Type B pancreatic cell (in vitro differentiated cells): ENCODE measurements at regions not wholly inside any gene's neighbourhood (a gene's known extent, or its start where the extent isn't known, plus 50 kb on each side); places are given as distances from the start of the nearest gene placed in this dataset.

Experiments used
- DNase-seq: peaks from one replicate; pipeline ENCODE4 v3.0.0; 2021; ENCODE audit warnings: mixed read lengths; ENCODE audit not compliant: unreplicated experiment; ENCODE audit errors: extremely low spot score
- H3K27ac Mint-ChIP-seq: 2 replicates; pipeline ENCODE4 v1.8.0; 2021; ENCODE audit warnings: mild to moderate bottlenecking, mixed read lengths
- H3K27me3 Mint-ChIP-seq: 2 replicates; pipeline ENCODE4 v1.8.0; 2021; ENCODE audit warnings: mixed read lengths
- H3K36me3 Mint-ChIP-seq: 2 replicates; pipeline ENCODE4 v1.8.0; 2021; ENCODE audit warnings: mixed read lengths
- H3K4me1 Mint-ChIP-seq: one replicate; pipeline ENCODE4 v1.8.0; 2021; ENCODE audit warnings: mixed read lengths; ENCODE audit not compliant: unreplicated experiment
- H3K4me3 Mint-ChIP-seq: 2 replicates; pipeline ENCODE4 v1.8.0; 2021; ENCODE audit warnings: mild to moderate bottlenecking, mixed read lengths
- H3K9me3 Mint-ChIP-seq: 2 replicates; pipeline ENCODE4 v1.8.0; 2021; ENCODE audit warnings: mixed read lengths
- CTCF ChIP-seq: fragments of 200-600 bp; sonication (generic); conservative IDR thresholded peaks from 2 replicates; pipeline ENCODE4 v1.5.0; 2021; ENCODE audit warnings: antibody characterized with exemption, mild to moderate bottlenecking

- no peak for DNase-seq
- Mint-ChIP-seq H3K9me3 (peaks cover 15% of the 10 kb centered on the region), H3K27me3 (no peaks in the 10 kb centered on the region)
These were observed 60.8 kb upstream of the ZBED5 start for GRCh38 chr11:10918698-10919097.

GRCh38 chr11:10918275-10918674 lies 60.4 kb upstream of the ZBED5 start:
- Mint-ChIP-seq H3K36me3 (no peaks in the 10 kb centered on the region), H3K27ac (no peak overlapping the region), H3K4me1 (no peaks in the 10 kb centered on the region), H3K9me3 (peaks cover 15% of the 10 kb centered on the region), H3K4me3 (no peak overlapping the region), H3K27me3 (no peaks in the 10 kb centered on the region)
- no peak for TF ChIP-seq CTCF
- DNase-seq, result no peak

More at GRCh38 chr11:10918698-10919097, 60.8 kb upstream of the ZBED5 start:
- H3K36me3 Mint-ChIP-seq, result no peaks in the 10 kb centered on the region
- H3K4me1 Mint-ChIP-seq, result peaks cover under 1% of the 10 kb centered on the region
- no peak for TF ChIP-seq CTCF
- H3K27ac Mint-ChIP-seq, result no peak overlapping the region
- no peak overlapping the region for H3K4me3 Mint-ChIP-seq

GRCh38 chr11:10917802-10918201 lies 59.9 kb upstream of the ZBED5 start:
- Mint-ChIP-seq H3K9me3 (peaks cover 15% of the 10 kb centered on the region), H3K36me3 (no peaks in the 10 kb centered on the region), H3K4me1 (no peaks in the 10 kb centered on the region), H3K27ac (no peak overlapping the region), H3K27me3 (no peaks in the 10 kb centered on the region), H3K4me3 (no peak overlapping the region)
- no peak for TF ChIP-seq CTCF
- no peak for DNase-seq

- no peak overlapping the region for H3K27ac Mint-ChIP-seq
- no peaks in the 10 kb centered on the region for H3K27me3 Mint-ChIP-seq
- no peak overlapping the region for H3K4me3 Mint-ChIP-seq
These were observed 58.8 kb upstream of the ZBED5 start for GRCh38 chr11:10916665-10917064.

GRCh38 chr11:10914050-10914449 lies 56.2 kb upstream of the ZBED5 start:
- H3K36me3 Mint-ChIP-seq, result no peaks in the 10 kb centered on the region
- H3K27me3 Mint-ChIP-seq, result no peaks in the 10 kb centered on the region
- no peak overlapping the region for H3K4me3 Mint-ChIP-seq
- TF ChIP-seq CTCF, result no peak
- peaks cover 7% of the 10 kb centered on the region for H3K4me1 Mint-ChIP-seq
- no peak overlapping the region for H3K27ac Mint-ChIP-seq
- DNase-seq, result no peak
- H3K9me3 Mint-ChIP-seq, result peaks cover 15% of the 10 kb centered on the region

More at GRCh38 chr11:10916665-10917064, 58.8 kb upstream of the ZBED5 start:
- H3K9me3 Mint-ChIP-seq, result peaks cover 15% of the 10 kb centered on the region
- DNase-seq, result no peak
- TF ChIP-seq CTCF, result no peak
- peaks cover 1% of the 10 kb centered on the region for H3K4me1 Mint-ChIP-seq
- H3K36me3 Mint-ChIP-seq, result no peaks in the 10 kb centered on the region

GRCh38 chr11:10913075-10913474 lies 55.2 kb upstream of the ZBED5 start:
- H3K27me3 Mint-ChIP-seq, result no peaks in the 10 kb centered on the region
- peaks cover 9% of the 10 kb centered on the region for H3K9me3 Mint-ChIP-seq
- DNase-seq, result no peak
- no peak overlapping the region for H3K27ac Mint-ChIP-seq
- H3K4me1 Mint-ChIP-seq, result peaks cover 13% of the 10 kb centered on the region
- no peak for TF ChIP-seq CTCF
- H3K4me3 Mint-ChIP-seq, result no peak overlapping the region
- no peaks in the 10 kb centered on the region for H3K36me3 Mint-ChIP-seq
